ENCODE measurements at regions not wholly inside any gene's neighbourhood (a gene's known extent, or its start where the extent isn't known, plus 50 kb on each side); places are given as distances from the start of the nearest gene placed in this dataset.

GRCh38 chr20:48359692-48360341 lies 468.0 kb downstream of the PREX1 start:
- no peak for TF ChIP-seq POLR2A (IDR thresholded peaks at IDR 0.05; ENCODE audit: low read depth, low read length)
- no peak for TF ChIP-seq POLR2AphosphoS5 (IDR thresholded peaks at IDR 0.05; ENCODE audit: low read depth, low read length)
- no peak for TF ChIP-seq TAF1 (IDR thresholded peaks at IDR 0.05; ENCODE audit: low read depth, low read length)
